Right ventricle myocardium superior (tissue), 1 donor: ENCODE measurements at regions not wholly inside any gene's neighbourhood (a gene's known extent, or its start where the extent isn't known, plus 50 kb on each side); places are given as distances from the start of the nearest gene placed in this dataset.
A peak's percentile ranks its signal among the peaks of the same experiment; 100 is the strongest.

ENCODE experiments used
- ATAC-seq: fragments of 200-7000 bp; cut with Tn5 transposase; one replicate; pipeline ENCODE4 v1.9.1; 2020; ENCODE audit warnings: mild to moderate bottlenecking; ENCODE audit not compliant: poor library complexity
- DNase-seq: peaks from one replicate; pipeline ENCODE4 v3.0.0-alpha.2; 2020
- intact Hi-C: fragments of 100-400 bp; cut with DNase I; formaldehyde crosslinking; loops from one replicate; pipeline ENCODE4 v1.11.2; 2022
- donor health status: DM: no; HTN: yes; CAD: no; lungs with severe emphysema.

- intact Hi-C loops: no loop called here
- peak; percentile 63 for ATAC-seq
- no peak for DNase-seq
These were observed 69.0 kb upstream of the HPF1 start for GRCh38 chr4:169826634-169827187.

DNA sequence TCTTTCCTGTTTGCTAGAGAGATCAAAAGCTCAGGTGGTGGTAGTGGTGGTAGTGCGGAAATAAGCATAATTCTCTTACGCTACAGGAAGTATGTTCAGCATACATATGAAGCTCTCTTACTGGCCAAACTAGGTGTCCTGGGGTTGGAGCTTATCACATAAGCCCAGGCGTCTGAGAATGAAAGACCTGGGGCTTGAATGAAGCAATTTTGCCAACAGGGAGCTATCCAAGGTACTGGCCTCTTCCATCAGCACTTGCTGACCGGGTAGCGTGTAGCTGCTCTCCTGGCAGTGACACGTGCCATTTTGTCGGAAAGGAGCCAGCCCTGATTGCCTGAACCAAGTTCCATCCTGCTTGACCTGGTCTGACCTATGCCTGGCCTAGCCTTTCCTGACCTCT is 65.9 kb upstream of the HPF1 start:
- ATAC-seq (peak; percentile 62), DNase-seq (no peak)
- intact Hi-C loops: no loop called here

GRCh38 chr4:169821402-169821801 is 63.7 kb upstream of the HPF1 start:
- intact Hi-C loops: no loop called here
- no peak for DNase-seq
- ATAC-seq: no peak

GRCh38 chr4:169818063-169818679 is 60.4 kb upstream of the HPF1 start:
- intact Hi-C loops: no loop called here

DNA sequence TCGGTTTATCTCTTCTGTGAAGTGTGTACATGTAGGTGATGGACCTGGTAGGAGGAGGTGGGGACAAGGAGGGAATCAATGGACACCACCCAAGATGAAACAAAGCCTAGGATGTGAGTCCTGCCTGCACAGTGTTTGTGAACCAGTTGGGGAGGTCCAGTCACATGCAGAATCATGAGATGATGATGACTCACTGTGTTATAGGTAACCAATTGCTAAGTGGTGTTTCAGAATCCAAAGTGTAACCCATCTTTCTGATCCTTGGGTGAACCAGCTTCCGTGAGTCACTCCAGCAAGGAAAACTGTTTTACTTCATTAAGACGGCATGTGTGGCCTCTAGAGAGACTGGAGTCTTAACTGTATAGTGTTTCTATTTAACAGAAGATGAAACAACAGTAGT is 57.9 kb upstream of the HPF1 start:
- DNase-seq (no peak), ATAC-seq (no peak)
- intact Hi-C loops: no loop called here

More at GRCh38 chr4:169818063-169818679, 60.4 kb upstream of the HPF1 start:
- no peak for ATAC-seq
- DNase-seq: no peak

- DNase-seq: no peak
- intact Hi-C loops: loop anchor here (2.0 kb wide), 1 partner anchor 237 kb away; no protein-coding TSS in a partner anchor
- no peak for ATAC-seq
These were observed 53.7 kb upstream of the HPF1 start for GRCh38 chr4:169811476-169811875.

DNA sequence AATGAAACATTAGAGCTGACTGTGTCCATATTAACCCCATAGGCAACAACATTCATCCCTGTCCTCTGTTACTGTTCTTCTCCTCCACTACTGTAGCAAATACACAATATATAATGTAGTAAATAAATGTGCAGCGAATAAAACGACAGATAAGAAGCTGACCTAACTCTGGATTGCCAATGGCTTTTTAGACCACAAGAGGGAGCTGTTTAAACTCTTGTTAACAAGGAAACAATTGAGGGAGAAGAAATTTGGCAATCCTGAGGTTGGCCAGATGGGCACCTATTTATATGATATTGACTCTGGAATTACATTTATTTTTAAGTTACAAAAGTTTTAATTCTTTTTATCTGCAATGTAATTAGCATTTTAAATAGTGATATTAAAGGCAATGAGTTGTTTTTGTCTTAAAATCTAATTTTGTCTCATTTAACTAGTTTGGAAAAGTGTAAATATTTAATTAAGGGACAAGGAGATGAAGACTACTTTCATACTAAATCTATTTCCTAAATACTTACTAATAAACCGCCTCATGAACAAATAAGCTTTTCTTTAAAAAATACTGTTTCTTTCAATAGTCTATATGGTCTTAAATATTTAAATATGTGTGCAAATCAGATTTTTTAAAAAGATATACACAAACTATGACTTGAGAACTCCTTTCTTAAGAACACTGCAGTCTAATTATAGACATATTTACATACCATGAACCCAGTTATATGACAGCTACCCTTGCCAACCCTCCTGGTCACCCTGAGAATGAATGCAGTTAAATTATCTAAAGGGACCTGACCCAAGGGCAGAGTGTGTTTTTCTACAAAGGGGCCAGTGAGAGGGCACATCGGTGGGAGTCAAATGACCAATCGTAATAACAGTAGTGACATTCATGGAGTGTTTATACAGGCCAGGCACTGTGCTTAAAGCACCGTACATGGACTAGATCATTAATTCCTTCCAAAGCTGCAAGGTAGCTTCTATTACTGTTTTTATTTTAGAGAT is 52.9 kb upstream of the HPF1 start:
- ATAC-seq (peak; percentile 64), DNase-seq (no peak)
- intact Hi-C loops: loop anchor here (2.0 kb wide), 1 partner anchor 238 kb away; no protein-coding TSS in a partner anchor

DNA sequence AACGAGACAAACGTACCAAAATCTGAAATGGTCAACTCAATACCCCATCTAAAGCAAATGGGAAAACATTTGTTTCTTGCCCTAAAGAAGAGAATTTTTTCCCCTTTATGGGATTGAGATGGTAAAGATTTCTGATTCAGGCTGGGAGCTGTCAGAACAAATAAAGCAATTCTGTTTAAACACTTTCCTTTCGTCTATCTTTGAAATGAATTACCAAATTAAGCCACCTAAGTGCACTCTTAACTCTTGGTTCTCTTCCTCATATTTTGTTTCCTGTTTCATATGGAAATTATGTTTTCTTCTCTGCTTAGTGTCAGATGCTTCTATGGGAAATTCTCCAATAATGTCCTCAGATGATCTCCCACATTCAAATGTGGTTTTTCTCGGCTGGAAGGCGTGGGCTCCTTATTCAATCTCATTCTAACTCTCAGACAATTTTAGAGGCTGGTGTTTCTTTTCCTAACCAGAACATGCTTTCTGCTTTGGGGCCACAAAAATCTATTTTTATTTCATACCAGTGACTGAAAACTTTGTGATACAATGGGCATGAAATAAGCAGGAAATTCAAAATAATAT is 50.3 kb upstream of the HPF1 start:
- intact Hi-C loops: no loop called here
- ATAC-seq (no peak), DNase-seq (no peak)
